PFSK-1 (cell line): ENCODE measurements at regions not wholly inside any gene's neighbourhood (a gene's known extent, or its start where the extent isn't known, plus 50 kb on each side); places are given as distances from the start of the nearest gene placed in this dataset.

Experiments
- POLR2AphosphoS5 ChIP-seq: IDR thresholded peaks from 2 replicates; pipeline ENCODE4 v1.6.1; 2012; ENCODE audit warnings: low read depth, mild to moderate bottlenecking, control low read depth, low read length, moderate library complexity
- SIN3A ChIP-seq: IDR thresholded peaks from 2 replicates; pipeline ENCODE4 v1.6.1; 2012; ENCODE audit warnings: mild to moderate bottlenecking, low read length, moderate library complexity, borderline replicate concordance; ENCODE audit not compliant: insufficient read depth
- TAF1 ChIP-seq: IDR thresholded peaks from 2 replicates; pipeline ENCODE4 v1.6.1; 2012; ENCODE audit warnings: low read length, control low read depth, borderline replicate concordance; ENCODE audit not compliant: insufficient read depth

- no peak for TF ChIP-seq POLR2AphosphoS5
- no peak for TF ChIP-seq TAF1
- no peak for TF ChIP-seq SIN3A
Observed at GRCh38 chr12:58671196-58671595, 249.1 kb downstream of the LRIG3 start.
